ENCODE measurements at regions not wholly inside any gene's neighbourhood (a gene's known extent, or its start where the extent isn't known, plus 50 kb on each side); places are given as distances from the start of the nearest gene placed in this dataset.

DNA sequence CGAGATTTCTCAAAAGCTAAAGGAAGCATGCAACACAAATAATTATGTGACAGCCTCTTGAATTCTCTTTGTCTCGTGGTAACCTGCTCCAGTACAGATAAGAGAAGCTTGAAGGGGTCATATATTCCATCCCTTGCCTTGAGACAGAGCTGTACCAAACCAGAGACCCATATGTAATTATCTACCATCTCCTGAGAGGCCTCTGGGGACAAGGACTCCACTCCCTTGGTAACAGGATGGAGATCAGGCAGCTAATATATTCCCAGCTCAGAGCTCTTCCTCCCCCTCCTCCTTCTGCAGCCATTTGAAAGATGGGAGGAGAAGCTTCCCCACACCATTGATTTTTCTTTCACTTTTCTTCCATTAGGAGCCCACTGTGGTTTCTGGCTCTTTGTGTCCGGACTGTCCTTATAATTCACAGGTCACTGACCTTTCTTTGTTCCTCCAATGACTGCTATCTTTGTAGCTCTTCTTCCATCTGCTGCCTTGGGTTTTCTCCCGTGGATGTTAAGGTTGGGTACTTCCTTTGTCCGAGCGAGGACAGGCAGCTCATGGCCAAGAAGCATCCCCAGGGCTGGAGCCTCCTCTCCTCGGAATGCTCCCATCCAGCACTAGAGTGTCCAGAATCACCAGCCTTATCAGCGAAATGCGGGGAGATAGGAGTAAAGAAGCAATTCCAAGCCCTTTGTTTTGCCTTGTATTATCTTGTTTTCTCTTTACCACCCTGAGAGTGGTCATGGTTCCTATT lies 51.4 kb upstream of the CALM2 start (continued):
- TF ChIP-seq JUND (IDR thresholded peaks at IDR 0.05; ENCODE audit: borderline replicate concordance, low read depth, low read length), result no peak; the same call in 1 of the 2 replicates
- TF ChIP-seq JUND (tag; IDR thresholded peaks at IDR 0.05; ENCODE audit: borderline replicate concordance, low read depth, low read length), result no peak
- TF ChIP-seq TAL1 (IDR thresholded peaks at IDR 0.05), result 0 out of 2 replicates have a peak, but pooled peaks have one; percentile 12
- TF ChIP-seq, protein P1, sequence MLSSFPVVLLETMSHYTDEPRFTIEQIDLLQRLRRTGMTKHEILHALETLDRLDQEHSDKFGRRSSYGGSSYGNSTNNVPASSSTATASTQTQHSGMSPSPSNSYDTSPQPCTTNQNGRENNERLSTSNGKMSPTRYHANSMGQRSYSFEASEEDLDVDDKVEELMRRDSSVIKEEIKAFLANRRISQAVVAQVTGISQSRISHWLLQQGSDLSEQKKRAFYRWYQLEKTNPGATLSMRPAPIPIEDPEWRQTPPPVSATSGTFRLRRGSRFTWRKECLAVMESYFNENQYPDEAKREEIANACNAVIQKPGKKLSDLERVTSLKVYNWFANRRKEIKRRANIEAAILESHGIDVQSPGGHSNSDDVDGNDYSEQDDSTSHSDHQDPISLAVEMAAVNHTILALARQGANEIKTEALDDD (IDR thresholded peaks at IDR 0.05), result no peak
- TF ChIP-seq ZNF347 (CRISPR knock-in tag; IDR thresholded peaks at IDR 0.05; ENCODE audit: low read depth), result no peak
- 0 out of 2 replicates have a peak, but pooled peaks have one; percentile 30 for TF ChIP-seq TEAD4 (IDR thresholded peaks at IDR 0.05; ENCODE audit: low read length)
- TF ChIP-seq TEAD4 (CRISPR knock-in tag; IDR thresholded peaks at IDR 0.05; ENCODE audit: borderline replicate concordance), result no peak
- TF ChIP-seq RFX1 (IDR thresholded peaks at IDR 0.05), result peak; percentile 43
- TF ChIP-seq SOX6 (IDR thresholded peaks at IDR 0.05), result peak; percentile 73
- TF ChIP-seq RCOR1 (IDR thresholded peaks at IDR 0.05; ENCODE audit: borderline replicate concordance in 1 of 2, low read depth in 2 of 2, low read length in 2 of 2), result peak in 1 of 2 experiments; percentile 76; a peak in 1 of 4 replicates
- TF ChIP-seq MYC (IDR thresholded peaks at IDR 0.05; ENCODE audit: low read depth, low read length), result 0 out of 2 replicates have a peak, but pooled peaks have one; percentile 14
- no peak for TF ChIP-seq MYC (CRISPR knock-in tag; IDR thresholded peaks at IDR 0.05; ENCODE audit: borderline replicate concordance, low read depth)
- 0 out of 2 replicates have a peak, but pooled peaks have one; percentile 29 for TF ChIP-seq EP300 (IDR thresholded peaks at IDR 0.05; ENCODE audit: low read length)
- no peak for TF ChIP-seq KLF16 (IDR thresholded peaks at IDR 0.05)
- TF ChIP-seq ARID1B (IDR thresholded peaks at IDR 0.05), result peak; percentile 37
- TF ChIP-seq GTF2E2 (tag; IDR thresholded peaks at IDR 0.05), result 0 out of 2 replicates have a peak, but pooled peaks have one; percentile 34
- peak; percentile 27; the same call in 1 of the 2 replicates for TF ChIP-seq ZFX (CRISPR knock-in tag; IDR thresholded peaks at IDR 0.05)
- TF ChIP-seq, protein P2, sequence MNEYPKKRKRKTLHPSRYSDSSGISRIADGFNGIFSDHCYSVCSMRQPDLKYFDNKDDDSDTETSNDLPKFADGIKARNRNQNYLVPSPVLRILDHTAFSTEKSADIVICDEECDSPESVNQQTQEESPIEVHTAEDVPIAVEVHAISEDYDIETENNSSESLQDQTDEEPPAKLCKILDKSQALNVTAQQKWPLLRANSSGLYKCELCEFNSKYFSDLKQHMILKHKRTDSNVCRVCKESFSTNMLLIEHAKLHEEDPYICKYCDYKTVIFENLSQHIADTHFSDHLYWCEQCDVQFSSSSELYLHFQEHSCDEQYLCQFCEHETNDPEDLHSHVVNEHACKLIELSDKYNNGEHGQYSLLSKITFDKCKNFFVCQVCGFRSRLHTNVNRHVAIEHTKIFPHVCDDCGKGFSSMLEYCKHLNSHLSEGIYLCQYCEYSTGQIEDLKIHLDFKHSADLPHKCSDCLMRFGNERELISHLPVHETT (CRISPR knock-in tag; conservative IDR thresholded peaks at IDR 0.05 in 1 of 2, IDR thresholded peaks at IDR 0.05 in 1 of 2), result no peak
- TF ChIP-seq KDM1A (IDR thresholded peaks at IDR 0.05), result peak in 1 of 2 experiments; percentile 57; a peak in 1 of 4 replicates
- peak; percentile 92; the same call in 1 of the 2 replicates for TF ChIP-seq CTBP1 (IDR thresholded peaks at IDR 0.05; ENCODE audit: borderline replicate concordance)
- TF ChIP-seq POLR2AphosphoS2 (IDR thresholded peaks at IDR 0.05; ENCODE audit: low read length), result no peak

All from K562 (cell line).